HFF-Myc (cell line): ENCODE measurements at regions not wholly inside any gene's neighbourhood (a gene's known extent, or its start where the extent isn't known, plus 50 kb on each side); places are given as distances from the start of the nearest gene placed in this dataset.

Experiments used
- DNase-seq: peaks from one replicate; pipeline ENCODE4 v3.0.0-alpha.2; 2011; ENCODE audit warnings: low read depth; ENCODE audit errors: extremely low read depth
- H3K4me3 ChIP-seq: replicated peaks from 2 replicates; pipeline ENCODE4 v1.5.1; 2011; ENCODE audit warnings: low read depth, mild to moderate bottlenecking, control low read depth, low read length
- CTCF ChIP-seq: IDR thresholded peaks from 2 replicates; pipeline ENCODE4 v1.5.1; 2012; ENCODE audit warnings: mild to moderate bottlenecking, low read depth, low read length, control low read depth; ENCODE audit errors: missing control alignments

- DNase-seq = no peak
- TF ChIP-seq CTCF = no peak
- no peak overlapping the region for H3K4me3 ChIP-seq
These were observed 211.3 kb upstream of the INTU start for GRCh38 chr4:127421437-127421836.

- TF ChIP-seq CTCF = no peak
- no peak overlapping the region for H3K4me3 ChIP-seq
- DNase-seq = no peak
These were observed 207.4 kb upstream of the INTU start for GRCh38 chr4:127425202-127425845.

- no peak overlapping the region for H3K4me3 ChIP-seq
- no peak for DNase-seq
- no peak for TF ChIP-seq CTCF
These were observed 206.9 kb upstream of the INTU start for GRCh38 chr4:127425851-127426250.

- H3K4me3 ChIP-seq = no peak overlapping the region
- no peak for DNase-seq
- no peak for TF ChIP-seq CTCF
These were observed 191.2 kb upstream of the INTU start for GRCh38 chr4:127441571-127441970.

- TF ChIP-seq CTCF = no peak
- H3K4me3 ChIP-seq = no peak overlapping the region
- DNase-seq = no peak
These were observed 187.3 kb upstream of the INTU start for GRCh38 chr4:127445471-127445870.

GRCh38 chr4:127446427-127446885 lies 186.3 kb upstream of the INTU start:
- DNase-seq = no peak
- no peak for TF ChIP-seq CTCF
- H3K4me3 ChIP-seq = no peak overlapping the region

- H3K4me3 ChIP-seq = no peak overlapping the region
- TF ChIP-seq CTCF = no peak
These were observed 183.8 kb upstream of the INTU start for GRCh38 chr4:127448986-127449385.

More at GRCh38 chr4:127448986-127449385, 183.8 kb upstream of the INTU start:
- no peak for DNase-seq
